ENCODE measurements at regions not wholly inside any gene's neighbourhood (a gene's known extent, or its start where the extent isn't known, plus 50 kb on each side); places are given as distances from the start of the nearest gene placed in this dataset.
"Not testable (repeated sequence)": the region's sequence is repeated elsewhere in the genome, so short reads cannot be mapped to it uniquely, and the experiment has no call there.

DNA sequence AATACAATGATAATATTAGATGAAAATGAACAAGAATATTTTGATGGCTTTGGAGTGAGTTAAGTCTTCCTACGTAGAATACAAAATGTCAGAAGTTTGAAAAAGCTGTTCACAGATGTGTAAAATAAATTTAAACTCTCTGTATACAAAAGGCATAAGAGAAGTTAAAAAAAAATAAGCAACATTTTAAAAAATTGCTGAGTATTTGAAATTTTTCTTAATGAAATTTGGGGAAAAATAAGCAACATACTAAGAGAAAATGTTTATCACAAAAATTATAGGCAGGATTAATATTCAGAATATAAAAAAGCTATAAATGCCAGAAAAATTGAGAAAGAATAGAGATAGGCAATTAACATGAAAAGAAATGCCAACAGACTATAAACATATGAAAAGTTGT lies 470.7 kb upstream of the TRPC7 start:
- H3K4me1 Mint-ChIP-seq (ENCODE audit: unreplicated experiment): no peaks in the 10 kb centered on the region
- TF ChIP-seq, protein P1, sequence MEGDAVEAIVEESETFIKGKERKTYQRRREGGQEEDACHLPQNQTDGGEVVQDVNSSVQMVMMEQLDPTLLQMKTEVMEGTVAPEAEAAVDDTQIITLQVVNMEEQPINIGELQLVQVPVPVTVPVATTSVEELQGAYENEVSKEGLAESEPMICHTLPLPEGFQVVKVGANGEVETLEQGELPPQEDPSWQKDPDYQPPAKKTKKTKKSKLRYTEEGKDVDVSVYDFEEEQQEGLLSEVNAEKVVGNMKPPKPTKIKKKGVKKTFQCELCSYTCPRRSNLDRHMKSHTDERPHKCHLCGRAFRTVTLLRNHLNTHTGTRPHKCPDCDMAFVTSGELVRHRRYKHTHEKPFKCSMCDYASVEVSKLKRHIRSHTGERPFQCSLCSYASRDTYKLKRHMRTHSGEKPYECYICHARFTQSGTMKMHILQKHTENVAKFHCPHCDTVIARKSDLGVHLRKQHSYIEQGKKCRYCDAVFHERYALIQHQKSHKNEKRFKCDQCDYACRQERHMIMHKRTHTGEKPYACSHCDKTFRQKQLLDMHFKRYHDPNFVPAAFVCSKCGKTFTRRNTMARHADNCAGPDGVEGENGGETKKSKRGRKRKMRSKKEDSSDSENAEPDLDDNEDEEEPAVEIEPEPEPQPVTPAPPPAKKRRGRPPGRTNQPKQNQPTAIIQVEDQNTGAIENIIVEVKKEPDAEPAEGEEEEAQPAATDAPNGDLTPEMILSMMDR (IDR thresholded peaks at IDR 0.05): no peak
- H3K27ac Mint-ChIP-seq (ENCODE audit: unreplicated experiment): no peak overlapping the region
- no peaks in the 10 kb centered on the region for H3K36me3 Mint-ChIP-seq (ENCODE audit: unreplicated experiment)
- H3K4me3 Mint-ChIP-seq (ENCODE audit: unreplicated experiment): no peak overlapping the region
- no peaks in the 10 kb centered on the region for H3K9me3 Mint-ChIP-seq (ENCODE audit: unreplicated experiment)
- no peak for DNase-seq (ENCODE audit: extremely low spot score, unreplicated experiment)
- H3K27me3 Mint-ChIP-seq (ENCODE audit: unreplicated experiment): peaks cover 30% of the 10 kb centered on the region

DNA sequence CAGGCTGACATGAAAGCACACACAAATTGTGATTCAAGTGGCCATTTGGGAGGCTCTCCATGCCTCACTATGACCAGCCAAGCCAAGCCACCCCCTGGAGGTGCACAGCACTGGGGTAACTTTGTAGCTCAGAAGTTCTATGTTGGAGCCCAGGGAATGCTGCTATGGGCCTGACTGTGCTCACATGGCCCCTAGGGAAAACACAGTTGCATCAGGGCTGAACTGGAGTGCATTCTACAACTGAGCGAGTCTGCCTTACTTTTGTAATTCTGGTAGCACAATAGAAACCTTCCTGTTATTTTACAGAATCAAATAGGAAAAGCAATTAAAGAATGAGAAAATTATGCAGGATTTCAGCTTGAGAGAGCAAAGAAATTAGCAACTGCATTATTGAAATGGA lies 455.5 kb upstream of the TRPC7 start:
- Mint-ChIP-seq H3K4me3 (ENCODE audit: unreplicated experiment) (no peak overlapping the region), H3K9me3 (ENCODE audit: unreplicated experiment) (no peaks in the 10 kb centered on the region), H3K4me1 (ENCODE audit: unreplicated experiment) (no peaks in the 10 kb centered on the region), H3K27me3 (ENCODE audit: unreplicated experiment) (peaks cover 9% of the 10 kb centered on the region), H3K27ac (ENCODE audit: unreplicated experiment) (no peak overlapping the region), H3K36me3 (ENCODE audit: unreplicated experiment) (no peaks in the 10 kb centered on the region)
- no peak for DNase-seq (ENCODE audit: extremely low spot score, unreplicated experiment)
- TF ChIP-seq, protein P1 (IDR thresholded peaks at IDR 0.05): no peak

DNA sequence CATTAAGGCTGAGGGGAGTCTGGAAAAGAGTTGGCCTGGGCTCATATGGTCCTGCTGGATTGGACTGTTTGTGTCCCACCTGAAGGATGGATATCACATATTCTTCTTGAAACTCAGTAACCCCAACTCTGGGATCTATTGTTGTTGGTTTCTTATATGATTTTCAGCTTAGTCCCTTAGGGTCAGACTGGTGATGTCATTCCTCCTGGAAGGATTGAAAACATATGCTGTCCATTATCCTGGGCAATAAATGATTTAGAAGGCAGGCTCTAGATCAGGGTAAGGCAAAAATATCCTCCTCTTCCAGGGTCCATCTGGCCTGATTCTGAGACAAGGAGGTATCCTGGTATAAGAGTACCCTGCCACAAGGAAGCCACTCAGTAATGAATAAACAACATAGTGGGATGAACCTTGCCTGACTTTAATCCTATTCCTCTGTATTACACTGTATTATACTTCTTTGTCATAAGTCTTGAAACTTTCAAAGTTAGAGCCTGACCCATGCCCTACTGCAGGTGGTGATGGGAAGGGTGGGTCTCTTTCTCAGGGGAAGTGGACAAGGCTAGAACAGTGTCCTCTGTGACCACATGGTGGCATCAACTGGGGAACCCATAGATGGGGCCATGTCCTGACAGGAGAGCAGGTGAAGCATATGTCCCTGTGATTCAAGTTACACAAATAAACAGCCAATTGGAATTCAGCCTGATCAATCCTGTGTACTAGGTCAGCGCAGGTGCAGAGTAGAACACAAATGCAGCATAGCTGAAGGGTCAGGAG lies 454.4 kb upstream of the TRPC7 start:
- TF ChIP-seq, protein P1 (IDR thresholded peaks at IDR 0.05): no peak
- no peak for DNase-seq (ENCODE audit: extremely low spot score, unreplicated experiment)
- Mint-ChIP-seq H3K4me3 (ENCODE audit: unreplicated experiment) (no peak overlapping the region), H3K4me1 (ENCODE audit: unreplicated experiment) (no peaks in the 10 kb centered on the region), H3K27ac (ENCODE audit: unreplicated experiment) (no peak overlapping the region), H3K36me3 (ENCODE audit: unreplicated experiment) (no peaks in the 10 kb centered on the region), H3K9me3 (ENCODE audit: unreplicated experiment) (no peaks in the 10 kb centered on the region), H3K27me3 (ENCODE audit: unreplicated experiment) (peaks cover 6% of the 10 kb centered on the region)

DNA sequence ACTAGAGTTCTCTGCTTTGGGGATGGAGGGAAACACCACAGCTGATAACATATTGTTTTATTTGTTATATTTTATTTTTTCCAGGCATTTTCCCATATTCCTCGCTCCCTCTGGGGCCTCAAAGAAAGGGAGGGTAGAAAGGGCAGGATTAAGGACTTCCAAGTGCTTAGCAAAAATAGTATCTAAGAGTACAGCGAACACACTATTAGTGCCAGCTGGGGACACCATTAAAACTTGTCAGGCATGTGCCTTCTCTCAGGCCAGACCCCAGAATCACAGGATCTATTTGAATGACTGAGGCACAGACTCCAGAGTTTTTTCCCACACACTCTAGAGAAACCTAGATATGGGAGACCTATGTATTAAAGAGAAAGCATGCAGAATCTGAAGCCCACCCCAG lies 451.0 kb upstream of the TRPC7 start:
- Mint-ChIP-seq H3K4me3 (ENCODE audit: unreplicated experiment) (no peak overlapping the region), H3K9me3 (ENCODE audit: unreplicated experiment) (no peaks in the 10 kb centered on the region), H3K4me1 (ENCODE audit: unreplicated experiment) (peaks cover 6% of the 10 kb centered on the region), H3K27ac (ENCODE audit: unreplicated experiment) (no peak overlapping the region), H3K36me3 (ENCODE audit: unreplicated experiment) (no peaks in the 10 kb centered on the region), H3K27me3 (ENCODE audit: unreplicated experiment) (peaks cover 6% of the 10 kb centered on the region)
- TF ChIP-seq, protein P1 (IDR thresholded peaks at IDR 0.05): no peak
- no peak for DNase-seq (ENCODE audit: extremely low spot score, unreplicated experiment)

DNA sequence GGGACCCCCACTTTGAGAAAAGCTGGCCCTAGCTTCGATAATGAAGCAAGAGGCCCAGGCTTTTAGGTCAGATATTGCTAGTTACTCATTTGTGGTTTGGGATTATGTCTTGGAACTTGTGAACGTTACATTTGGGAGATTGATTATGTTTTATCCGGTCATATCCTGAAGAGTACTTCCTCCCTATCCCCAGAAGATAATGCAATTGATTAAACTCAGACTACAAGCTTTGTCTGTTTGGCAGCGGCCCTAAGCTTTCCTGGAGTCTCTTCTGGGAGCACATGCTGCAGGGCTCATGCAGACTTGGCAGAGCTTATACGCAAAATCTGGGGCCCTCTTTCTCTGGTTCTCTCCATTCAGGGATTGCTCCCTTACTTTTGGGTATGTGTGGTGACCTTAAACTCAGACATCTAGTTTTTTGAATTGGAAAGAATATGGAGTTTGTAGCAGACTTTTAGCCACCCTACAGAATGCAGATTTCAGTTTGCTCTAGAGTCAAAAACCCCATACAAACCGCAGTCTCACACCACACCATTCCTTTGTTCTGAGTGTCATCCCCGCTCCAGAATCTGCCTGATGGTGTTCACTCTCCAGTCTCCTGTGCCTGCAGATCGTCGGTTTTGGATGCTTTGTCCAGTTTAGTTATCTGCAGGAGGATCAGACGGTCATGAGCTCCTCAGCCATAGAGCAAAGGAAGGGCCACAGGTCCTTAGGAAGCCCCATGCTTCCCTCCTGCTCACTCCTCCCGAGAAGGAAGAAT lies 449.5 kb upstream of the TRPC7 start:
- H3K36me3 Mint-ChIP-seq (ENCODE audit: unreplicated experiment): no peaks in the 10 kb centered on the region
- peaks cover 6% of the 10 kb centered on the region for H3K4me1 Mint-ChIP-seq (ENCODE audit: unreplicated experiment)
- H3K27me3 Mint-ChIP-seq (ENCODE audit: unreplicated experiment): peaks cover 2% of the 10 kb centered on the region
- H3K9me3 Mint-ChIP-seq (ENCODE audit: unreplicated experiment): no peaks in the 10 kb centered on the region
- TF ChIP-seq, protein P1 (IDR thresholded peaks at IDR 0.05): no peak
- DNase-seq (ENCODE audit: extremely low spot score, unreplicated experiment): no peak
- H3K27ac Mint-ChIP-seq (ENCODE audit: unreplicated experiment): no peak overlapping the region
- H3K4me3 Mint-ChIP-seq (ENCODE audit: unreplicated experiment): no peak overlapping the region

DNA sequence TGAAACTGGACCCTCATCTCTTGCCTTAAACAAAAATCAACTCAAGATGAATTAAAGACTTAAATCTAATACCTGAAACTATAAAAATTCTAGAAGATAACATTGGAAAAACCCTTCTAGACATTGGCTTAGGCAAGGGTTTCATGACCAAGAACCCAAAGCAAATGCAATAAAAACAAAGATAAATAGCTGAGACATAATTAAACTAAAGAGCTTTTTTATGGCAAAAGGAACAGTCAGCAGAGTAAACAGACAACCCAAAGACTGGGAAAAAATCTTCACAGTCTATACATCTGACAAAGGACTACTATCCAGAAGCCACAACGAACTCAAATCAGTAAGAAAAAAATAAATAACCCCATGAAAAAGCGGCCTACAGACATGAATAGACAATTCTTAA lies 446.9 kb upstream of the TRPC7 start:
- DNase-seq (ENCODE audit: extremely low spot score, unreplicated experiment); H3K4me1 Mint-ChIP-seq (ENCODE audit: unreplicated experiment); H3K27me3 Mint-ChIP-seq (ENCODE audit: unreplicated experiment); H3K9me3 Mint-ChIP-seq (ENCODE audit: unreplicated experiment); H3K4me3 Mint-ChIP-seq (ENCODE audit: unreplicated experiment); H3K36me3 Mint-ChIP-seq (ENCODE audit: unreplicated experiment); H3K27ac Mint-ChIP-seq (ENCODE audit: unreplicated experiment): not testable (repeated sequence)

Measured in osteocyte (in vitro differentiated cells).